Esophagus squamous epithelium (tissue), 4 donors: ENCODE measurements at regions not wholly inside any gene's neighbourhood (a gene's known extent, or its start where the extent isn't known, plus 50 kb on each side); places are given as distances from the start of the nearest gene placed in this dataset.

ENCODE experiments used
- POLR2A ChIP-seq, 4 donors: fragments of 450-650 bp; IDR thresholded peaks; one replicate each; pipeline ENCODE4 v1.6.1; 2017; ENCODE audit warnings: antibody characterized with exemption in 4 of 4, mild to moderate bottlenecking in 4 of 4, moderate library complexity in 3 of 4
- TF ChIP-seq, protein P1 (sequence below), 6 experiments: fragments of 450-650 bp in 4 of 6; fragments of 200-600 bp in 2 of 6; sonication (generic) in 2 of 6; IDR thresholded peaks; one replicate each; pipeline ENCODE4 v1.5.1; 2016 to 2019; ENCODE audit warnings: antibody characterized with exemption in 6 of 6, mild to moderate bottlenecking in 4 of 6, moderate library complexity in 4 of 6

DNA sequence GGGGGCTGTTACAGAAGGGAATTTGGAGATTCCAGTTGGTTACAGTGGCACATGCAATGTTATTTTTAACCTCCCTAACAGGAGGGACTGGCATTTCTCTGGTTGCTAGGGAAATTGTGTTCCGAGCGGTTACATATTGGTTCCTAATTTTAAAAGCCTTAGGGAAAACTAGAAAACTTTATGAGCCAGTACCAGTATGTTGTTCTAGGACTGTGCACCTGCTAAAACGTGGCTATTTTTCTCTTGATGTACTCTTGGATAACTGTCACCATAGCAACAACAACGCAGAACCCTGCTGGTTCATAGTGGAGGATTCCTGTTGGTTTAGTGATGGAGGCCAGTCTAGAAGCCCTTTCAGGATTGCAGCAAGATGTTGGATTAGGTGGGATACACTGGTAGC lies 68.9 kb upstream of the PGBD5 start:
- TF ChIP-seq, protein P1, sequence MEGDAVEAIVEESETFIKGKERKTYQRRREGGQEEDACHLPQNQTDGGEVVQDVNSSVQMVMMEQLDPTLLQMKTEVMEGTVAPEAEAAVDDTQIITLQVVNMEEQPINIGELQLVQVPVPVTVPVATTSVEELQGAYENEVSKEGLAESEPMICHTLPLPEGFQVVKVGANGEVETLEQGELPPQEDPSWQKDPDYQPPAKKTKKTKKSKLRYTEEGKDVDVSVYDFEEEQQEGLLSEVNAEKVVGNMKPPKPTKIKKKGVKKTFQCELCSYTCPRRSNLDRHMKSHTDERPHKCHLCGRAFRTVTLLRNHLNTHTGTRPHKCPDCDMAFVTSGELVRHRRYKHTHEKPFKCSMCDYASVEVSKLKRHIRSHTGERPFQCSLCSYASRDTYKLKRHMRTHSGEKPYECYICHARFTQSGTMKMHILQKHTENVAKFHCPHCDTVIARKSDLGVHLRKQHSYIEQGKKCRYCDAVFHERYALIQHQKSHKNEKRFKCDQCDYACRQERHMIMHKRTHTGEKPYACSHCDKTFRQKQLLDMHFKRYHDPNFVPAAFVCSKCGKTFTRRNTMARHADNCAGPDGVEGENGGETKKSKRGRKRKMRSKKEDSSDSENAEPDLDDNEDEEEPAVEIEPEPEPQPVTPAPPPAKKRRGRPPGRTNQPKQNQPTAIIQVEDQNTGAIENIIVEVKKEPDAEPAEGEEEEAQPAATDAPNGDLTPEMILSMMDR (IDR thresholded peaks at IDR 0.05) = no peak
- no peak for TF ChIP-seq POLR2A (IDR thresholded peaks at IDR 0.05)
